ENCODE measurements at regions not wholly inside any gene's neighbourhood (a gene's known extent, or its start where the extent isn't known, plus 50 kb on each side); places are given as distances from the start of the nearest gene placed in this dataset.

DNA sequence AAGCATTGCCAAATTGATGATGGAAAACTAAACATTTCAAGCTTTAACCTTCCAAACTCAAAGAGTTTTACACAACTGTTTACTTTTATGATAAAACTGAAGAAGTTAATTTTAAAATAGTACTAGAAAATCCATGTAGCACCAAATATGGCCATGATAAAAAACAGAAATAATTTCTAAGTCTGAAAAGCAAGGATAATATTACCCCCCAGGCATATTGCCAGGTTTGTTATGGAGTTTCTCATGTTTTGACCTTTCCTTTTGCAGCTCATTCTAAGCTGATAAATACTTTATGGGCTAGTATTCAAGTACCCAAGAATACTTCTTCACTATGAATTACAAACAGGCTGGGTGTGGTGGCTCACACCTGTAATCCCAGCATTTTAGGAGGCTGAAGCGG lies 209.9 kb upstream of the ZFP64 start:
- TF ChIP-seq EZH2 (IDR thresholded peaks at IDR 0.05; ENCODE audit: insufficient read depth, poor library complexity, severe bottlenecking) = no peak
- no peak for TF ChIP-seq EZH2phosphoT487 (IDR thresholded peaks at IDR 0.05; ENCODE audit: insufficient read depth, low read depth)
